ENCODE measurements at regions not wholly inside any gene's neighbourhood (a gene's known extent, or its start where the extent isn't known, plus 50 kb on each side); places are given as distances from the start of the nearest gene placed in this dataset.
A peak's percentile ranks its signal among the peaks of the same experiment; 100 is the strongest.

- peaks cover 2% of the 10 kb centered on the region for H3K9me3 Mint-ChIP-seq
- Histone ChIP-seq H4K20me1 (ENCODE audit: low read depth) (no peaks in the 10 kb centered on the region), H3K27ac (no peak overlapping the region), H3K4me3 (no peak overlapping the region), H3K9ac (no peak overlapping the region), H3K9me3 (ENCODE audit: low read depth) (no peaks in the 10 kb centered on the region), H3F3A (ENCODE audit: low read depth) (no peaks in the 10 kb centered on the region), H2AFZ (replicated peaks) (no peak overlapping the region), H3K79me2 (ENCODE audit: low read depth) (no peaks in the 10 kb centered on the region), H3K4me1 (no peaks in the 10 kb centered on the region), H3K36me3 (no peaks in the 10 kb centered on the region), H3K27me3 (no peaks in the 10 kb centered on the region), H3K4me2 (no peak overlapping the region)
- no peak for DNase-seq (ENCODE audit: low spot score)
- TF ChIP-seq CTCF (IDR thresholded peaks at IDR 0.05) (no peak), EZH2 (IDR thresholded peaks at IDR 0.05) (no peak), EZH2phosphoT487 (IDR thresholded peaks at IDR 0.05) (no peak)
- no peaks in the 10 kb centered on the region for H3K36me3 Mint-ChIP-seq
- H3K27me3 Mint-ChIP-seq (ENCODE audit: insufficient read depth, low read depth): no peaks in the 10 kb centered on the region
- H3K4me1 Mint-ChIP-seq: no peaks in the 10 kb centered on the region
- no peak overlapping the region for H3K27ac Mint-ChIP-seq
- H3K4me3 Mint-ChIP-seq: no peak overlapping the region
Observed at GRCh38 chr3:95272166-95272565, 1209.3 kb downstream of the NSUN3 start.

DNA sequence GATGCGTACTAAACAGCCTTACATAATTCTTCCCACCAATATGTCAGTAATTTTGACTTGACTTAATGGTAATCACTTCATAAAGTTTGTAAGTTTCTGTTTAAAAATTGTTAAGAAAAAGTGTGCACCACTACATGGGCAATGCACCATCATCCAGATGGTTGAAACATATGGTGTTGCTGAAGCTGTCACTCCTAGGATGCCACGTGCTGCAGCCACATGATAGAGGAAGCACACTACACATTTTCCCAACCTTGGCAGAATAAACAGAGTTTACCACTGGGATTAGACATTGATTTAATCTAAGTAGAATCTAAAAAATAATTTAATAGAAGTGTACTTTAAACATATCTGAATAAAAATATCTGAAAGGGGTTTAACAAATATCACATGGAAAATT is 1209.9 kb downstream of the NSUN3 start:
- no peaks in the 10 kb centered on the region for H4K20me1 ChIP-seq (ENCODE audit: low read depth)
- Mint-ChIP-seq H3K9me3 (peaks cover 2% of the 10 kb centered on the region), H3K36me3 (no peaks in the 10 kb centered on the region), H3K4me3 (no peak overlapping the region), H3K27me3 (ENCODE audit: insufficient read depth, low read depth) (no peaks in the 10 kb centered on the region), H3K27ac (no peak overlapping the region), H3K4me1 (no peaks in the 10 kb centered on the region)
- H3K27me3 ChIP-seq: no peaks in the 10 kb centered on the region
- no peaks in the 10 kb centered on the region for H3K36me3 ChIP-seq
- no peak for TF ChIP-seq CTCF (IDR thresholded peaks at IDR 0.05)
- no peak for TF ChIP-seq EZH2phosphoT487 (IDR thresholded peaks at IDR 0.05)
- no peak for TF ChIP-seq EZH2 (IDR thresholded peaks at IDR 0.05)
- no peak overlapping the region for H3K4me3 ChIP-seq
- no peak overlapping the region for H2AFZ ChIP-seq (replicated peaks)
- no peak overlapping the region for H3K27ac ChIP-seq
- H3K9ac ChIP-seq: no peak overlapping the region
- no peak for DNase-seq (ENCODE audit: low spot score)
- H3F3A ChIP-seq (ENCODE audit: low read depth): no peaks in the 10 kb centered on the region
- no peak overlapping the region for H3K4me2 ChIP-seq
- H3K79me2 ChIP-seq (ENCODE audit: low read depth): no peaks in the 10 kb centered on the region
- H3K9me3 ChIP-seq (ENCODE audit: low read depth): no peaks in the 10 kb centered on the region
- no peaks in the 10 kb centered on the region for H3K4me1 ChIP-seq

GRCh38 chr3:95277613-95278012 is 1214.8 kb downstream of the NSUN3 start:
- no peak for DNase-seq (ENCODE audit: low spot score)
- TF ChIP-seq EZH2phosphoT487 (IDR thresholded peaks at IDR 0.05) (no peak), EZH2 (IDR thresholded peaks at IDR 0.05) (no peak), CTCF (IDR thresholded peaks at IDR 0.05) (no peak)
- H3K4me1 ChIP-seq: no peaks in the 10 kb centered on the region
- H3K4me2 ChIP-seq: no peak overlapping the region
- Mint-ChIP-seq H3K9me3 (no peaks in the 10 kb centered on the region), H3K4me1 (no peaks in the 10 kb centered on the region), H3K27me3 (ENCODE audit: insufficient read depth, low read depth) (no peaks in the 10 kb centered on the region), H3K27ac (no peak overlapping the region), H3K36me3 (no peaks in the 10 kb centered on the region), H3K4me3 (no peak overlapping the region)
- no peaks in the 10 kb centered on the region for H3K9me3 ChIP-seq (ENCODE audit: low read depth)
- H3K9ac ChIP-seq: no peak overlapping the region
- H3F3A ChIP-seq (ENCODE audit: low read depth): no peaks in the 10 kb centered on the region
- peak overlapping the region; percentile 36 for H2AFZ ChIP-seq (replicated peaks)
- no peaks in the 10 kb centered on the region for H4K20me1 ChIP-seq (ENCODE audit: low read depth)
- no peak overlapping the region for H3K27ac ChIP-seq
- H3K27me3 ChIP-seq: no peaks in the 10 kb centered on the region
- H3K36me3 ChIP-seq: no peaks in the 10 kb centered on the region
- H3K79me2 ChIP-seq (ENCODE audit: low read depth): no peaks in the 10 kb centered on the region
- H3K4me3 ChIP-seq: no peak overlapping the region

Data from neural progenitor cell (in vitro differentiated cells).